Stimulated activated CD4-positive, alpha-beta T cell treated with anti-CD3 and anti-CD28 coated beads, Interleukin-12 subunit alpha, Interleukin-12 subunit beta, amount 100 ng/mL, for 48 hours (primary cell): ENCODE measurements at regions not wholly inside any gene's neighbourhood (a gene's known extent, or its start where the extent isn't known, plus 50 kb on each side); places are given as distances from the start of the nearest gene placed in this dataset.
"Not testable (repeated sequence)": the region's sequence is repeated elsewhere in the genome, so short reads cannot be mapped to it uniquely, and the experiment has no call there.

ENCODE experiments used
- DNase-seq, 3 donors: peaks; one replicate each; pipeline ENCODE4 v3.0.0-alpha.2; 2020; ENCODE audit warnings: low read depth in 2 of 3, low spot score in 1 of 3

DNA sequence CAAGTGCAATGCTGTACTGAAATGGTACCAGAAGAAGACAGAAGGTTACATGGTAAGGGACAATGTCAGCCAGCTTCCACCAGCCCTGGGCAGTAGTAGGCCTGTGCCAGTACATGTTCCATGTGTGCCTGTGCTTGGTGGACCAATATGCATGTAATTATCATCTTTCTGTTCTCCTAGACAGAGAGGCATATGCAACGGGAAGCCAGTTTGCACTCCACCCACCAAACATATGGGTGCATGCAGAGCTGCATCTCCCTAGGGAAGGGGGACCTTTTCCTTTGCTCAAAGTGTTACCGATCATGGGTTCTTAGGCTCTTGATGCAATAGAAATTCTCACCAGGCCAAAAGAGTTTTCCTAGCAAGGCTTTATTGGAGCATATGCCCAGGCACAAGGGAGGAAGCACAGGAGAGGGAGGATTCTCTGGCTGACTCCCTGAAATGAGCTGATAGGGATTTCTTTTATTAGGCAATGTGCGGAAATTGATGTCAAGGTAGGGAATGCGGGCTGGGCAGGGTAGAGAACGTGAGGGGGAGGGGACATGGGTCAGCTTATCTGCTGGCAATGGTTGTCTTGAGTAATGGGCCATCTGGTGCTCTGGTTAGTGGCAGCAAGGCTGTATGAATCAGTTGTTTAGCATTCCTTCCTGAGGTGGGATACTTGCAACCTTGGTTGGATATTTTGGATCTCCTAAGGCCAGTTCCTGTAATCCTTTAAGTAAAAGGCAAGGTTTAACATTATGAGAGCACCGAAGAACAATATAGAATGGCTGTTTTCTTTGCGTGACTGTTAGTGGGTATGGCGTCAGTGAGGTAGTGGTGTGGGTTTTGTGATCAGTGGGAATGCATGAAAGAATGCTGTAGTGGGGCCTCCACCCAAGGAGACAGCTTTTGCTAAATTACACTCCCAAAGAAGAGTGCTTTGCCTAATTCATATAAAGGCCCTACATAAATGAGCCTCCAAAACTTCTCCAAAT is 102.5 kb downstream of the CDRT15L2 start:
- DNase-seq, result not testable (repeated sequence)

DNA sequence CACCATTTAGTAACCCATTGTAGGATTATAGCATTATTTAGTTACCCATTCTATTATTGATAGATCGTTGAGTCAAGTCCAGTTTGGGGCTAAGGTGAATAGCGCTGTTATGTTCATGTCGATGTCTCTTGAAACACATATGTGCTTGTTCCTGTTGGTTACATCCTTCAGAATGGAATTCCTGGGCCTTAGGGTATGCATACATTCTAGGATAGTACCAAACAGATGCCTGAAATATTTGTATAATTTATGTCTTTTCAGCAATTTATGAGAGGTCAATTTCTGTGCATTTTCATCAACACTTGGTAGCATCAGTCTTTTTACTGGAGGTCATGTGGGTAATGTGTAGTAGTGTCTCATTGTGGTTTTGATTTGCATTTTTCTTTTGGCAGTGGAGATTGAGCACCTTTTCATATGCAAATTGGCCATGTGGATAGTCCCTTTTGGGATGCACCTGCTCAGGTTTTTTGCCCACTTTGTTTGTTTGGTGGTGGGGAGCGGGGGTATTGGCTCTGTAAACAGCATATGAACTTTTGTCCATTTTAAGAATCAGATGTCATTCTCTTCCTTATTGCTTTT is 104.2 kb downstream of the CDRT15L2 start:
- not testable (repeated sequence) for DNase-seq

DNA sequence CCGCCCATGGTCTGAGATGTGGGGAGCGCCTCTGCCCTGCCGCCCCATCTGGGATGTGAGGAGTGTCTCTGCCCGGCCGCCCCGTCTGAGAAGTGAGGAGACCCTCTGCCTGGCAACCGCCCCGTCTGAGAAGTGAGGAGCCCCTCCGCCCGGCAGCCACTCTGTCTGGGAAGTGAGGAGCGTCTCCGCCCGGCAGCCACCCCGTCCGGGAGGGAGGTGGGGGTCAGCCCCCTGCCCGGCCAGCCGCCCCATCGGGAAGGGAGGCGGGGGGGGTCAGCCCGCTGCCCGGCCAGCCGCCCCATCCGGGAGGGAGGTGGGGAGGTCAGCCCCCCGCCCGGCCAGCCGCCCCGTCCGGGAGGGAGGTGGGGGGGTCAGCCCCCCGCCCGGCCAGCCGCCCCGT is 105.5 kb downstream of the CDRT15L2 start:
- not testable (repeated sequence) for DNase-seq

DNA sequence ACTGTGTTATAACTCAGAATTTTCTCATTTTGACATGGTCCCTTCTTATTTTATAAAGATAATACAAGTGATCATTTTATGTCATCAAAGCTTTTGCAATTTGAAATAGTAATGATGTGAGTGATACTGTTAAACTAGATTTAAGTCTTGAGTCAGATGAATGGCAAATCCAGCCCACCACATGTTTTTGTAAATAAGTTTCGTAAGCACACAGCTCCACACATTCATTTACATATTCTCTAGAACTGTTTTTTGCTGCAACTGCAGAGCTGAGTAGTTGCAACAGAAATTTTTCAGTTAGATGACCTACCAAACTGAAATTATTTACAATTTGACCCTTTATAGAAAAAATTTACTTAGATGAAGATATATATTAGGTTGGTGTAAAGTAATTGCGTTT is 108.1 kb downstream of the CDRT15L2 start:
- not testable (repeated sequence) for DNase-seq

DNA sequence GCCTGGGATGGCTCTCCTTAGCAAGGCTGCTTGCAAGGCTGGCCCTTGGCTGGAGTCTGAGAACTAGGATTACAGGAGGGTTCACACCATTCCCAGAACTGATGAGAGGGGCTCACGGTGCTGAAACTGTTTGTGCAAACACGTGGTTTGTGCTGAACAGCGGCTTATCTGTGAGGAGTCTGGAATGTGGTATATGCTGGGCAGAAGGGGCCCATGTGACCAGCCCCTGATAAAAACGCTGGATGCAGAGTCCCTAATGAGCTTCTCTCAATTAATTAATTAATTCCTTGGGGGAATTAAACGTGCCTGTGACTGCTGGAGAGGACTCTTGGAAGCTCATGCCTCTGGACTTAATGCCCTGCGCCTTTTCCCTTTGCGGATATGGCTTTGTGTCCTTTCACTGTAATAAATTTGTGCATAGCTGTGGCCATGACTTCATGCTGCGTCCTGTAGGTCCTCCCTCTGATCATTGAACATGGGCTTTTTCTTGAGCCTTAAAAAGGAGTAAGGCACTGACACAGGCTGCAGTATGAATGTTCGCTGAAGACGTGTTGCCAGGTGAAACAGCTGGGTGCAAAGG is 109.7 kb downstream of the CDRT15L2 start:
- not testable (repeated sequence) for DNase-seq

DNA sequence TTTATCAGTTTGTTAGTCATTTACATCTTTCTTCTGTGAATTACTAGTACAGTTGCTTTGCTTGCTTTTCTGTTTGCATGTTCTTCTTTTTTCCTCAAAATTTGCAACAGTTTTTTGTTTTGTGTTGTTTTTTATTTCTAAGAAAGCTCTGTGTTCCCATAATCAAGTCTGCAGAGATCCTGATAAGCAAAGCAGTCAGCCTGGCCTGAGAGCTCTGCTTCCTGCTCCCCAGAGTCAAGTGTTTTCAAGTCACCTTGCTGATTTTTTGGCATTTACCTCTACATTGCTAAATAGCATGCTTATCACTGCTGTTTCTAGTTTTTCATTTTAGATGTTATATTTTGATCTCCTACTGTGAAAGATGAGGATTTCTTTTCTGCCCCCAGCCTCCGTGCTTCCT is 113.2 kb downstream of the CDRT15L2 start:
- DNase-seq, result not testable (repeated sequence)

DNA sequence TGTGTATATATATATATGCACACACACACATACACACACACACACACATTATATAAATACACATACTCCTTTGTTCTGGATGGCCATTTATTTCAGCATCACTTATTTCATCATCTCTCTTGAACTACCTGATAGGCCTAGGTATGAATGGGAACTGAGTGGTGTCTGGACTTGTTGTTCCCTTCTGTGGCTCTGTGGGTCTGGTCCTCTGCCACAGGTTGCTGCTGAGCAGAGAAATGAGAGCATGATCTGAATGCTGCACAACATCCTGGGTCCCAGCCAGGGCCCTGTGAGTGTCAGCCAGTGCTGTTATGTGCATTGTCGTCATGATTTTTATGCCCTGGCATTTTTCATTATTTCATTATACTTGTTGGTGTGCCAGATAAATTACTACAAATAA is 116.3 kb downstream of the CDRT15L2 start:
- not testable (repeated sequence) for DNase-seq

DNA sequence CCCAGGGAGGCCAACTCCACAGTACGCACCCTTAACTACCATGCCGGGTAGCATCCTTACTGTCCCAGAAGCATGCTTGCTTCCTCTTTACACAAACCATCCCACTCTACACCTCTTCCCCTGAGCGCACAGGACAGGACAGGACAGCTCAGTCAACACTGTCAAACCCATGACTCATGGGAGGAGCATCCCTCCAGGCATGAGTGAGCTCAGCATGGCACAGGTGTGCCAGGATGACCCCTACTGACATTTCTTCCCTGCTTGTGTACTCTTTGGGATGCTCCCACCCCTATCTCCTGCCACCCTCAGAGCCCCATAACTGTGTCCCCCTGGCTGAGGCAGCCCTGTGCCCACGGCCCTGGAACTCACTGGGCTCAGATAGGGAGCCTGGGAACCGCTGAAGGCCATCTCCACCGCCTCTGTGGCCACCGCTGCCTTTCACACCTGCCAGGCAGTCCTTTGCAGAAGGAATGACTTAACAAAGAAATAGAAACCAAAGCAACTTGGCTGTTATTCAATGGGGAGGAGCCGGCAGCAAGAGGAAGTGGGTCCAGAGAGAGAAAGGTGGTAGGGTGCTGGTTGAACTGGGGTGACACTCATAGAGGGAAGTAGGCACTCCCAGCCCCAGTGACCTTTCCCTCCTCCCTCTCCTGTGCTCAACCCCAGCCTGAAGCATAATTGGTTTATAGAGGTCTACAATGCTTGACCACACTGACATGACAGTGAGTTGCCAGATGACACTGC is 119.1 kb downstream of the CDRT15L2 start:
- DNase-seq, result not testable (repeated sequence)

DNA sequence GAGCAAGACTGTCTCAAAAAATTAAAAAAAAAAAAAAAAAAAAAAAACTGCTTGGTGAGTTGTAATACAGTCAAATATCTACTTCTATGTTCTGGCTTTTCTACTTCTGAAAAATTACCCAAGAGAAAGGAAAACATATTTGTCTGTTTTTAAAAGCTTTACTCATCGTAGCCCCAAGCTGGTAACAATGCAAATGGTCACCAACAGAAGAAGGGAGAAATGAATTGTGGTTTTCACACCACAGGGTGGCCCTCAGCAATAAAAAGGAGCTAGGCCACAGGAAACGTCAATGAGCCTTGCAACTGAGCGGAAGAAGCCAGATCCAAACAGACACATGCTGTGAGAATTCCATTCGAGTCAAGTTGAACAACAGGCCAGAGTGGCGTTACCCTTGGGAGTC is 121.0 kb downstream of the CDRT15L2 start:
- not testable (repeated sequence) for DNase-seq

DNA sequence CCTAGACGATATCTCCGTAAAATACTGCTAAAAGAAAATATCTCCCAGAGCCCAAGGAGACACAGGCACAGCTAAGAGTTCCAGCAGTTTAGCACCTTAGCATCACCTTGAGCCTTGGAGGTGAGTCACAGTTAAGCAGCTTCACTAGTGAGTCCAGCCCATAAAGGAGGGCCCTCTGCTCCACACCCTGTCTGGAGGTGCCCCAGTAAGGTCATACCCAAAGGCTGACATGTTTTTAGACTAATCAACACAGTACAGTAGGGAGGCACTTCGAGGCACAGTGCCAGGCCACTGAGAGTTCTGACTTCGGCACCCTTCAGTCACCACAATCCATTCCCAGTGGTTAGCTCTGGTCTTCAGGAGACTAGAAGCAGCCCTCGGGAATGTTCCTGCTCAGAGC is 121.8 kb downstream of the CDRT15L2 start:
- DNase-seq, result not testable (repeated sequence)

DNA sequence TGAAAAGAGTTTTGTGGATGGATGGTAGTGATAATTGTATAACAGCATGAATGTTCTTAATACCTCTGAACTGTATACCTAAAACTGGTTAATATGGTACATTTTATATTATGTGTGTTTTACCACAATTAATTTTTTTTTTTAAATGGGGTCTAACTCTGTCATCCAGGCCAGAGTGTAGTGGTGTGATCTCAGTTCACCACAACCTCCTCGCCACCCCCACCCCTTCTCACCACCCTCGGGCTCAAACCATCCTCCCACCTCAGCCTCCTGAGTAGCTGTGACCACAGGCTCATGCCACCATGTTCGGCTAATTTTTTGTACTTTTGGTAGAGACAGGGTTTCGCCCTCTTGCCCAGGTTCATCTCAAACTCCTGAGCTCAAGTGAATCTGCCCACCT is 123.2 kb downstream of the CDRT15L2 start:
- no peak for DNase-seq

DNA sequence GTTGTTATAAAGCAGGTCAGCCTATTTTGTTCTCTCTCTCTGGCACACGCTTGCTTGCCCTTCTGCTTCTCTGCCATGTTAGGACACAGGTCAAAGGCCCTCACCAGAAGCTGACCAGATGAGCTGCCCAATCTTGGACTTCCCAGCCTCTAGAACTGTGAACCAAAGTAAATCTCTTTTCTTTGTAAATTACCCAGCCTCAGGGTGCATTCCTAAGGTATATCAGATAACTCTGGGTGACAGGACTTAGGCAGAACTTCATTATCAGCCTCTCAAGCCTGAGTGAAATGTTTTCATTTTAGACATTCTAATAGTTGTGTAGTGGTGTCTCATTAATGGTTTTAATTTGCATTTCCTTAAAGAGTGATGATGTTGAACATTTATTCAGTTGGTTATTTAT is 124.3 kb downstream of the CDRT15L2 start:
- no peak for DNase-seq

DNA sequence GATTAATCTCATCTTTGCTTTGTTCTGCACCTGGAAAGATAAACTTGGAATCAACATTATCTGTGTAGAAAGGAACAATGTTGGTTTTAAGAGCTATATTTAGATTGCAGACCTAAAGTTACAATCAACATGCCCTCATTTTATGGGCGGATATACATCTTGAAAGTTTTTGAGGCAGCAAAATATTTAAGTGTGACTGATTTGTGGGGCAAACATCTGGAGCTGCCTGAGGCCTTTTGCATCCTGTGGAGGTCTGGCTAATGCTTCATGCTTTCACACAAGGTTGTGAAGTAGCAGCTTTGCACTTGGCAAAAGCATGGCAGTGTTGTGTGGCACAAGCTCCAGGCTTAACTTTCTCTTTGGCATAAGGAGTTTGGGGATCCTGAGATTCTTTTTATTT is 125.7 kb downstream of the CDRT15L2 start:
- not testable (repeated sequence) for DNase-seq

DNA sequence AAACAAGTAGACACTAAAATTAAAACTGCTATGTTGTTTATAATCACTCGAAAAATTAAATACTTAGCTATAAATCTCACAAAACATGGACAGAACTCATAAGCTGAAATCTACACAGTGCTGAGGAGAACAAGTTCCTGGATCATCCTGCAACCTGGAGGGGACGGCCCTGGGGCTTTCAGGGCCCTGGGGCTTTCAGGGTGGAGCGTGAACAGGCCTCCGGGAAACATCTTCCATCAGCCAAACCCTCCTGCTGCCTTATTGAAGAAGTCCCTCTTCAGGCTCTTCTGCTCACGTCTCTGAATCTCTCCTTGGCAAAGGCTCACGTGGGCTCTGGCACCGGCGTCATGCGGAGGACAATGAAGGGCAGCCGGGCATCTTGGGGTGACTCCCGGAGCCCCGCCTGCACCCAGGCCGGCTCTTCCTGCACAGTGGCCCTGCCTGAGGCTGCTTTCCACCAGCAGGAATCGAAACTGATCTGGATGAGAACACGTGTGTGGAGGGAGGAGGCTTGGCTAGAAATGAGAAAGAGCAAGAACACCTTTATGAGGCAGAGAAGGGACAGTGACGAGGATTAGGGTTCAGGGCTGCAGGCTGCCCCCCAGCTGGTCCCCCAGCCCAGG is 127.3 kb downstream of the CDRT15L2 start:
- no peak for DNase-seq

DNA sequence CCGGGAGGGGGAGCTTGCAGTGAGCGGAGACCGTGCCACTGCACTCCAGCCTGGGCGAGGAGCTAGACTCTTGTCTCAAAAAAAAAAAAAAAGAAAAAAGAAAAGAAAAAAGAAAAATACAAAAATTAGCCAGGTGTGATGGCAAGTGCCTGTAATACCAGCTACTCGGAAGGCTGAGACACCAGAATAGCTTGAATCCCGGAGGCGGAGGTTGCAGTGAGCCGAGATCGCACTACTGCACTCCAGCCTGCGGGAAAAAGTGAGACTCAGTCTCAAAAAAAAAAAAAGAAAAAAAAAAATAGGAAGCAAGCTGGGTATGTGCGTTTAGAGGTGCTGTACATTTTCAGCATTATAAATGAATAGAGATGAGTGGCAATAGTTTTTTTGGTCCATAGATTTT is 129.3 kb downstream of the CDRT15L2 start:
- not testable (repeated sequence) for DNase-seq

DNA sequence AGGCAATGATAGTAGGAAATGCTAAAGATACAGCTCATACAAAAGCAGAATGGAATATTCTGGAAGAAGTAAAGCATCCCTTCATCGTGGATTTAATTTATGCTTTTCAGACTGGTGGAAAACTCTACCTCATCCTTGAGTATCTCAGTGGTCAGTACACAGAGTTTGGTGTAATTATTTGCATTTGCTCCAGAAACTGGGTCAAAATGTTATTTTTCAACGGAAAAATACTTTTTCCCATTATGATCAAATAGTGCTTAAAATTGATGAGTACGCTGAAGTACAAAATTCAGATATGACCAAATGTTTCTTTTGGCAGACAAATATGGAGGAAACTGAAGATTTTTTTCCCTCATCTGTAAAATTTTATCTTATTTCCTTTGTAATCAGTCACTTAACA is 137.0 kb downstream of the CDRT15L2 start:
- not testable (repeated sequence) for DNase-seq

DNA sequence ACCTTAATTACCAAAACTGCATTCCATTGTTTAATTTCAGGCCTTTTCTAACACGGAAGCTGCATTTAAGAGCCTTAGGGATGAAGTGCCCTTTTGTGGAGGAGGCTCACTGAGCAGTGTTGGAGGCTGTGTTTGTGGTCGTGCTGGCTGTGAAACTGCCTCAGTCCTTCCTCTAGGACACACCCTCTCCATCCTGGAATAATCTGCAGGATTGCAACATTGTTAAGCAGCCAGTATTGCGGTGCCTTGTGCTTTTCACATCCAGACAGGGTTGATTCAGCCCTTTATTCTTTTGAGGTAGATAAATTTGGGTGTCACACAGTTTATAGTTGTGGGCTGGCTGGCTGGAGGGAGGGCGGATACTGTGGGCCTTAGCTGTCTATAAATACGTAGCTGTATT is 141.6 kb downstream of the CDRT15L2 start:
- no peak for DNase-seq

DNA sequence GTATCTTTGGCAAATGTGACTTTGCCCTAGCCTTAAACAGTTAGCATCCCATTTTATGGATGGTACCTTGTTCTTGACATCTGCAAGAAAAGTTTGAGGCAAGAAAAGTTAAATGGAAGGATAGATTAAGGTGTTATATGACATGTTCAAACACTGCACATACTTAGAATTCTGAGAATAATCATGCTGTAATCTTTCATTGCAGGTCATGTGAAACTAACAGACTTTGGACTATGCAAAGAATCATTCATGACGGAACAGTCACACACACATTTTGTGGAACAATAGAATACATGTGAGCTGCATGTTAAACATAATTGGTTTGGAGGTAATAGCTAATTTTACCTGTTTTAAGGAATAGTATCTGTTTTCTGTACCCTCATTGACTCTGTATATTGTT is 144.9 kb downstream of the CDRT15L2 start:
- DNase-seq, result not testable (repeated sequence)

DNA sequence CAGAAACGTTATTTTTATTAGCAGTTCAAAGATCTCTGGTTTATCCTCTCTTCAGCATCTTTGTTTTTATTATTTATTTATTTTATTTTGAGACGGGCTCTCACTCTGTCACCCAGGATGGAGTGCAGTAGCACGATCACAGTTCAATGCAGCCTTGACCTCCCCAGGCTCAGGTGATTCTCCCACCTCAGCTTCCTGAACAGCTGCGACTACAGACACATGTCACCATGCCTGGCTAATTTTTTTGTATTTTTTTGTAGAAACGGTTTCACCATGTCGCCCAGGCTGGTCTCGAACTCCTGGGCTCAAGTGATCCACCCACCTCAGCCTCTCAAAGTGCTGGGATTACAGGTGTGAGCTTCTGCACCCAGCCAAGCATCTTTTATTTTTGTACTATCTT is 147.7 kb downstream of the CDRT15L2 start:
- DNase-seq, result not testable (repeated sequence)

DNA sequence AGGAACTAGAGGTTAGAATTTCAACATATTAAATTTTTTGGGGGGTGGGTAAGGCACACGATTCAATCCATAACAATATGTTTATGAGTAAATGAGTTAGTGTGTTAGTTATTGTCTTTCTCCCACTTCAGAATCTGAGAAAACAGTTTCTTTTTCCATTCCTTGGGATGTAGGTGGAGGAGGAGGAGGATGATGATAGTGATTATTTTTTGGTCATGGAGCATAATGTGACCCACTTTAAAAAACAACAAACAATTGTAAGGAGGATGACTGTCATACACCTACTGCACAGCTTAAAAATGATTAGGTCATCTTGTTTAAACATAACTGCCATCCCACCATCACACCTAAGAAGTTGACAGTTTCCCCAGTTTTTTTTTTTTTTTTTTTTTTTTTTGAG is 148.7 kb downstream of the CDRT15L2 start:
- no peak for DNase-seq

DNA sequence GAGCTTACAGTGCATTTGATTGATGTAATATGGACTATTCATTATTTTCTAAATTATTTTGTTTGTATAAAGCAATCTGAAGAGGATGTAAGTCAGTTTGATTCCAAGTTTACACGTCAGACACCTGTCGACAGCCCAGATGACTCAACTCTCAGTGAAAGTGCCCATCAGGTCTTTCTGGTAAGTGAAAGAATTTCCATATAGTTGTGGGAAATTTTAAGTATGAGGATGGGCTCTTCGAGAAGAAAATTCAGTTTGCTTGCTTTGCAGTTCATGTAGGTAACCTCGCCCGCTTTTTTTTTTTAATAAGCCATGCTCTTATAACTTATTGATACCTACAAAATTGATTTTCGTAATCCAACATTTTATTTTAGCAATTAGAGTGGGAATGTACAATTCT is 151.6 kb downstream of the CDRT15L2 start:
- not testable (repeated sequence) for DNase-seq
